OCI-LY7 (cell line): ENCODE measurements at regions not wholly inside any gene's neighbourhood (a gene's known extent, or its start where the extent isn't known, plus 50 kb on each side); places are given as distances from the start of the nearest gene placed in this dataset.

Experiments used
- BruUV-seq: library from RNA; stranded (reverse); fragments of 400-500 nt; replicated peaks from 2 replicates; lab custom pipeline; 2021; lab: Mats Ljungman, UMichigan
- CTCF ChIA-PET: fragments of 300-600 bp; sonication (Branson Sonifier 250); formaldehyde crosslinking; loops from one replicate; lab custom pipeline; 2022; ENCODE audit warnings: antibody characterized with exemption; ENCODE audit not compliant: unreplicated experiment; lab: Charles Lee
- POLR2A ChIA-PET: fragments of 300-600 bp; sonication (Branson Sonifier 250); formaldehyde crosslinking; loops from one replicate; lab custom pipeline; 2022; ENCODE audit warnings: antibody characterized with exemption; lab: Charles Lee
- DNase-seq: peaks from one replicate; pipeline ENCODE4 v3.0.0-alpha.2; 2015; ENCODE audit warnings: low spot score
- H2AFZ ChIP-seq: fragments of 200-600 bp; sonication (generic), shearing (Covaris generic); 2 replicates; pipeline ENCODE4 v1.6.1; 2014; ENCODE audit warnings: mild to moderate bottlenecking, antibody characterized with exemption, low read length, moderate library complexity
- H3K27ac ChIP-seq: fragments of 200-600 bp; sonication (generic); 2 replicates; pipeline ENCODE4 v1.5.1; 2014; ENCODE audit warnings: mixed run types, low read depth, mild to moderate bottlenecking, moderate library complexity, low read length, inconsistent platforms; ENCODE audit not compliant: poor library complexity, severe bottlenecking
- H3K36me3 ChIP-seq: fragments of 200-600 bp; sonication (generic); 2 replicates; pipeline ENCODE4 v1.6.1; 2014; ENCODE audit warnings: mild to moderate bottlenecking, antibody characterized with exemption, low read length, moderate library complexity, mixed read lengths; ENCODE audit not compliant: insufficient read depth
- H3K4me1 ChIP-seq: fragments of 200-600 bp; sonication (generic); 2 replicates; pipeline ENCODE4 v1.5.1; 2014; ENCODE audit warnings: mild to moderate bottlenecking, low read length; ENCODE audit not compliant: insufficient read depth, poor library complexity, severe bottlenecking
- H3K4me2 ChIP-seq: fragments of 200-600 bp; sonication (generic); 2 replicates; pipeline ENCODE4 v1.6.1; 2014; ENCODE audit warnings: mild to moderate bottlenecking, low read length
- H3K4me3 ChIP-seq: fragments of 200-600 bp; sonication (generic); 2 replicates; pipeline ENCODE4 v1.5.1; 2014; ENCODE audit warnings: mild to moderate bottlenecking, low read depth, low read length; ENCODE audit not compliant: poor library complexity, severe bottlenecking
- H3K79me2 ChIP-seq: fragments of 200-600 bp; sonication (generic); 2 replicates; pipeline ENCODE4 v1.6.1; 2016; ENCODE audit warnings: low read depth, mild to moderate bottlenecking, low read length, moderate library complexity, mixed read lengths; ENCODE audit not compliant: insufficient read depth
- H3K9me2 ChIP-seq: fragments of 200-600 bp; sonication (generic); 2 replicates; pipeline ENCODE4 v1.6.1; 2016; ENCODE audit warnings: mild to moderate bottlenecking, low read length, mixed read lengths; ENCODE audit not compliant: insufficient read depth
- H3K9me3 ChIP-seq: fragments of 200-600 bp; sonication (generic); 2 replicates; pipeline ENCODE4 v1.6.1; 2014; ENCODE audit warnings: mild to moderate bottlenecking, mixed run types, low read length, mixed read lengths
- H4K20me1 ChIP-seq: fragments of 200-600 bp; sonication (generic); 2 replicates; pipeline ENCODE4 v1.6.1; 2014; ENCODE audit warnings: mild to moderate bottlenecking, antibody characterized with exemption, low read length, moderate library complexity, mixed read lengths; ENCODE audit not compliant: insufficient read depth
- EZH2phosphoT487 ChIP-seq: fragments of 200-600 bp; sonication (generic); IDR thresholded peaks from 2 replicates; pipeline ENCODE4 v1.6.1; 2018; ENCODE audit warnings: low read depth, borderline replicate concordance, mild to moderate bottlenecking, mixed run types, antibody characterized with exemption, low read length, moderate library complexity, mixed read lengths
- intact Hi-C: fragments of 100-400 bp; cut with micrococcal nuclease; formaldehyde crosslinking; loops from one replicate; pipeline ENCODE4 v1.10.0; 2022; ENCODE audit not compliant: unreplicated experiment
- TF ChIP-seq, protein P1 (sequence below): fragments of 200-600 bp; sonication (generic); conservative IDR thresholded peaks from 2 replicates; pipeline ENCODE4 v1.5.1; 2014; ENCODE audit warnings: mild to moderate bottlenecking, antibody characterized with exemption, low read length, moderate library complexity, mixed read lengths

- no peaks in the 10 kb centered on the region for H3K9me2 ChIP-seq
- ChIA-PET POLR2A (no interaction called here), CTCF (no interaction called here)
- no peak for DNase-seq
- TF ChIP-seq, protein P1, sequence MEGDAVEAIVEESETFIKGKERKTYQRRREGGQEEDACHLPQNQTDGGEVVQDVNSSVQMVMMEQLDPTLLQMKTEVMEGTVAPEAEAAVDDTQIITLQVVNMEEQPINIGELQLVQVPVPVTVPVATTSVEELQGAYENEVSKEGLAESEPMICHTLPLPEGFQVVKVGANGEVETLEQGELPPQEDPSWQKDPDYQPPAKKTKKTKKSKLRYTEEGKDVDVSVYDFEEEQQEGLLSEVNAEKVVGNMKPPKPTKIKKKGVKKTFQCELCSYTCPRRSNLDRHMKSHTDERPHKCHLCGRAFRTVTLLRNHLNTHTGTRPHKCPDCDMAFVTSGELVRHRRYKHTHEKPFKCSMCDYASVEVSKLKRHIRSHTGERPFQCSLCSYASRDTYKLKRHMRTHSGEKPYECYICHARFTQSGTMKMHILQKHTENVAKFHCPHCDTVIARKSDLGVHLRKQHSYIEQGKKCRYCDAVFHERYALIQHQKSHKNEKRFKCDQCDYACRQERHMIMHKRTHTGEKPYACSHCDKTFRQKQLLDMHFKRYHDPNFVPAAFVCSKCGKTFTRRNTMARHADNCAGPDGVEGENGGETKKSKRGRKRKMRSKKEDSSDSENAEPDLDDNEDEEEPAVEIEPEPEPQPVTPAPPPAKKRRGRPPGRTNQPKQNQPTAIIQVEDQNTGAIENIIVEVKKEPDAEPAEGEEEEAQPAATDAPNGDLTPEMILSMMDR = no peak
- TF ChIP-seq EZH2phosphoT487 = no peak
- H3K9me3 ChIP-seq = no peaks in the 10 kb centered on the region
- no peaks in the 10 kb centered on the region for H3K36me3 ChIP-seq
- H3K27ac ChIP-seq = no peak overlapping the region
- H2AFZ ChIP-seq = no peak overlapping the region
- H3K4me3 ChIP-seq = no peak overlapping the region
- H3K4me2 ChIP-seq = no peak overlapping the region
- no peaks in the 10 kb centered on the region for H3K4me1 ChIP-seq
- BruUV-seq = no TSS peak
- intact Hi-C loops = no loop called here
- H3K79me2 ChIP-seq = no peaks in the 10 kb centered on the region
- no peaks in the 10 kb centered on the region for H4K20me1 ChIP-seq
Measured at GRCh38 chr3:26346497-26346896, 276.1 kb upstream of the LRRC3B start.

GRCh38 chr3:26347150-26347549, 275.4 kb upstream of the LRRC3B start:
- ChIA-PET CTCF (no interaction called here), POLR2A (no interaction called here)
- Histone ChIP-seq H3K4me1 (no peaks in the 10 kb centered on the region), H3K9me3 (no peaks in the 10 kb centered on the region), H3K79me2 (no peaks in the 10 kb centered on the region), H4K20me1 (no peaks in the 10 kb centered on the region), H2AFZ (no peak overlapping the region), H3K36me3 (no peaks in the 10 kb centered on the region), H3K9me2 (no peaks in the 10 kb centered on the region), H3K4me2 (no peak overlapping the region), H3K27ac (no peak overlapping the region), H3K4me3 (no peak overlapping the region)
- TF ChIP-seq, protein P1 = no peak
- no peak for TF ChIP-seq EZH2phosphoT487
- no peak for DNase-seq
- intact Hi-C loops = no loop called here
- no TSS peak for BruUV-seq

DNA sequence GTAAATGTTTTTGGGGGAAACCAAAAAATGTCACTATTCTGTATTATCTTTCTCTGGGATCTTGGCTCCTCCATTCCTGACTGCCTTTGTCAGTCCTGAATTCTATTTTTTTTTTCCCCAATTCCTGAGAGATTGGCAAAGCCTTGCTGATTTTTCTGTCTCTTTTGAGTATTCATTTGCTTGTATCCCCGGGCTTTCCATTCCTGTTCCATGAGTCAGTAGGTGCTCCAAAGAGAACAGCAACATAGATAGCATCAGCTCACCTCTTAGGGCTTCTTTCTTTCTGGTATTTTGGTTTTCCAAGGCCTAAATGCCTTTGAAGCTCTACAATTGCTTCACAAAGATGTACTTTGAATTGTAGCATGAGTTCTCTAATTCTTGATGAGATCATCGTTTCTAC, 271.7 kb upstream of the LRRC3B start:
- CTCF ChIA-PET = no interaction called here
- POLR2A ChIA-PET = interaction anchor here (0.7 to 1.6 kb wide), 2 partner anchors 13 to 126 kb away, joined by 3 to 4 read pairs; no protein-coding TSS in a partner anchor
- H3K4me3 ChIP-seq = no peak overlapping the region
- H3K9me3 ChIP-seq = no peaks in the 10 kb centered on the region
- intact Hi-C loops = no loop called here
- H2AFZ ChIP-seq = no peak overlapping the region
- no peak for TF ChIP-seq EZH2phosphoT487
- TF ChIP-seq, protein P1 = no peak
- no peaks in the 10 kb centered on the region for H3K4me1 ChIP-seq
- H3K36me3 ChIP-seq = no peaks in the 10 kb centered on the region
- H4K20me1 ChIP-seq = no peaks in the 10 kb centered on the region
- no peaks in the 10 kb centered on the region for H3K79me2 ChIP-seq
- DNase-seq = no peak
- H3K27ac ChIP-seq = no peak overlapping the region
- no TSS peak for BruUV-seq
- no peak overlapping the region for H3K4me2 ChIP-seq
- H3K9me2 ChIP-seq = no peaks in the 10 kb centered on the region
